BE2C (cell line): ENCODE measurements at regions not wholly inside any gene's neighbourhood (a gene's known extent, or its start where the extent isn't known, plus 50 kb on each side); places are given as distances from the start of the nearest gene placed in this dataset.
"Not testable (repeated sequence)": the region's sequence is repeated elsewhere in the genome, so short reads cannot be mapped to it uniquely, and the experiment has no call there.

Experiments used
- DNase-seq: peaks from one replicate; pipeline ENCODE4 v3.0.0-alpha.2; 2020
- H3K27me3 ChIP-seq: fragments of 250-450 bp; sonication (Bioruptor Pico); 2 replicates; pipeline ENCODE4 v1.5.1; 2020; ENCODE audit warnings: mild to moderate bottlenecking
- H3K36me3 ChIP-seq: fragments of 250-450 bp; sonication (Bioruptor Pico); 2 replicates; pipeline ENCODE4 v1.5.1; 2020; ENCODE audit warnings: mild to moderate bottlenecking
- H3K4me1 ChIP-seq: fragments of 250-450 bp; sonication (Bioruptor Pico); 2 replicates; pipeline ENCODE4 v1.5.1; 2020
- H3K4me3 ChIP-seq: 2 replicates; pipeline ENCODE4 v1.5.1; 2011; ENCODE audit warnings: low read depth, low read length
- H3K9me3 ChIP-seq: fragments of 250-450 bp; sonication (Bioruptor Pico); 2 replicates; pipeline ENCODE4 v1.5.1; 2020
- TF ChIP-seq, protein P1 (sequence below): IDR thresholded peaks from 2 replicates; pipeline ENCODE4 v1.5.1; 2012; ENCODE audit warnings: mild to moderate bottlenecking, low read depth, low read length

DNA sequence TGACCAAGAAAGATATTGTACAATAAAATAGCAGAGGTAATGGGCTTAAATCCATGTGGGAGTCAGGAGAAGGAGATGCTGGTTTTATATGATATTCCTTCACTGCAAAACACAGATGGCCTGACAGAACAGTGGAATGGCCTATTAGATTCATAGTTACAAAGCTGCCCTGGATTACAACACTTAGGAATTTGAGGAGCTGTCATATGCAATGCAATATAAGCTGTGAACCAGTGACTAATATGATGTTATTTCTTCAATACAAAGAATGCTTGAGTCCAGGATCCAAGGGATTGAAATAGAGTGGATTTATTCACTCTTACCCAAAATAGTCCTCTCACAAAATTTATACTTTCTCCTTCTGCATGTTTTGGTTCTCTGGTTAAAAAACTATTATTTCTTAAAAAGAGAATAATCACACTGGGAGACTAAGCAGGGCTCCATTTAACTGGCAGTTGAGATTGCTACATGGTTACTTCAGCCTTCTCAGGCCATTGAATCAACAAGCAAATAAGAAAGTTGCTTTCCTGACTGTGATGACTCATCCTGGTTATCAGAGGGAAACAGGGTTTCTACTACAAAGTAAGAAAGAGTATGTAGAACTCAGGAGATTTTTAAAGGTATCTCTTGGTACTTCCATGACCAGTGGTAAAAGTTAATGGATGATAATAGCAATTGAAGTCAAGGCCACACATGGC, 79.8 kb upstream of the ZPLD1 start:
- H3K36me3 ChIP-seq = no peaks in the 10 kb centered on the region
- H3K4me1 ChIP-seq = peaks cover 11% of the 10 kb centered on the region
- no peak overlapping the region for H3K4me3 ChIP-seq
- TF ChIP-seq, protein P1, sequence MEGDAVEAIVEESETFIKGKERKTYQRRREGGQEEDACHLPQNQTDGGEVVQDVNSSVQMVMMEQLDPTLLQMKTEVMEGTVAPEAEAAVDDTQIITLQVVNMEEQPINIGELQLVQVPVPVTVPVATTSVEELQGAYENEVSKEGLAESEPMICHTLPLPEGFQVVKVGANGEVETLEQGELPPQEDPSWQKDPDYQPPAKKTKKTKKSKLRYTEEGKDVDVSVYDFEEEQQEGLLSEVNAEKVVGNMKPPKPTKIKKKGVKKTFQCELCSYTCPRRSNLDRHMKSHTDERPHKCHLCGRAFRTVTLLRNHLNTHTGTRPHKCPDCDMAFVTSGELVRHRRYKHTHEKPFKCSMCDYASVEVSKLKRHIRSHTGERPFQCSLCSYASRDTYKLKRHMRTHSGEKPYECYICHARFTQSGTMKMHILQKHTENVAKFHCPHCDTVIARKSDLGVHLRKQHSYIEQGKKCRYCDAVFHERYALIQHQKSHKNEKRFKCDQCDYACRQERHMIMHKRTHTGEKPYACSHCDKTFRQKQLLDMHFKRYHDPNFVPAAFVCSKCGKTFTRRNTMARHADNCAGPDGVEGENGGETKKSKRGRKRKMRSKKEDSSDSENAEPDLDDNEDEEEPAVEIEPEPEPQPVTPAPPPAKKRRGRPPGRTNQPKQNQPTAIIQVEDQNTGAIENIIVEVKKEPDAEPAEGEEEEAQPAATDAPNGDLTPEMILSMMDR = no peak
- no peaks in the 10 kb centered on the region for H3K27me3 ChIP-seq
- H3K9me3 ChIP-seq = no peaks in the 10 kb centered on the region
- DNase-seq = no peak

DNA sequence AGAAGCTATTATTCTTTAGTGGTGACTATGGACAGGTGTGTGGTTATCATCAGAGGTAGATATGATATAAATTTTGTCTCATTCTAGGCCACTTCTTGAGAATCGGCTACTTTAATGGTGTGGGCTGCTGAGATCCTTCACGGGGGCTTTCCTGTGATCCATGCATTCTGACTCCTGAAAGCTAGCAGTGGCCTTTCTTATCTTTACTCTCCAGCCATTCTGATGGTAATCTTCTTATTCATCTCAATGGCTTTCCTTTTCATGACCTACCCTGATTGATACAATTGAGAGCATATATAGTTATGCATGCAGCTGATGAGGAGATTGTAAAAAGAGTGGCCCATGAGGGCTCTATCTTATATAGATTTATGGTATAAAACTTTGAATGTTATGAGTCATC, 78.3 kb upstream of the ZPLD1 start:
- Histone ChIP-seq H3K4me3 (no peak overlapping the region), H3K9me3 (no peaks in the 10 kb centered on the region), H3K27me3 (no peaks in the 10 kb centered on the region), H3K36me3 (no peaks in the 10 kb centered on the region), H3K4me1 (peaks cover 8% of the 10 kb centered on the region)
- no peak for DNase-seq
- TF ChIP-seq, protein P1 = no peak

DNA sequence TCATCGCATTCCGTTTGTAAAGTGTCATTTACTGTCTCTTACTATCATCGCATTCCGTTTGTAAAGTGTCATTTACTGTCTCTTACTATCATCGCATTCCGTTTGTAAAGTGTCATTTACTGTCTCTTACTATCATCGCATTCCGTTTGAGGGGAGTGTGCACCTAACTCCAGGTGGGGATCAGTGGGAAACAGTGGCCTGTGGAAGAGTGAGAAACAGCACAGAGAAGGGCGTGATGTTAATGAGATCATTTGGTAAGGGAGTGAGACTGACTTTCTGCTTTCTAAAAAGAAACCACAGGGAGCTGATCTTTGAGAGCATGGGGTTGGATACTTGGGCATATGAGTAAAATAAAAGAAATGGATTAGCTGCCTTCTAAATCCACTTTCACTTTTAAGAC, 77.5 kb upstream of the ZPLD1 start:
- H3K4me1 ChIP-seq, DNase-seq, H3K4me3 ChIP-seq, H3K27me3 ChIP-seq, H3K9me3 ChIP-seq, H3K36me3 ChIP-seq: not testable (repeated sequence)

DNA sequence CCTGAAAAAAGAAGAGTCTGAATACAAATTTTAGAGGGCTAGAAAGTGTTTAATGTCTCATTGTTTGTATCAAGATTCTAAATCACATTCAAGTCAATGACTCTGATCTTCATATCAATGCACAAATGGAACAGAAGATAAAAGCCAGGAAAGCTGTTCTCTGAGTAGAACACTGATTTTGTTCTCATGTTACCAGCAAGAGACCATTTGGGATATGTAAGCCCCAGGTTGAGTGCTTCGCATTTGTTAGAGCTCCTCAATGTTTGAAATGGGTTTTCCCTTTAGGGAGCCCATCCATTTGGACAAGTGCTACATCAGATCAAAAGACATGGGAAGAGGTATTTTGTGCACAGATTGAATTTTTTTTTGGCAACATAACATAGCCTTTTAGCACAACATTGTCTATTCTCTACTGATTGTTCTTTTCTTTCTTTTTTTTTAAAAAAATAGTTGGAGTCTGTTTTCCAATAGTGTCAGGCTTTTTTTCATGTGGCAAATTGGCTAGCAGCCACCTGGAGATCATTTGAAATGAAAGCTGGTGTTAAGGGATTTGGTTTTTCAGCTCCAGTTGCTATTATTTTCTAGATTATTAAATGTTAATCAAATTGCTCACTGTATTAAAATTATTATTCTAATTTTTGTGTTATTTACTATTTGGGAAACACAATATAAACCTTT, 74.5 kb upstream of the ZPLD1 start:
- TF ChIP-seq, protein P1 = no peak
- Histone ChIP-seq H3K27me3 (no peaks in the 10 kb centered on the region), H3K36me3 (no peaks in the 10 kb centered on the region), H3K4me3 (no peak overlapping the region), H3K4me1 (peaks cover 7% of the 10 kb centered on the region), H3K9me3 (no peaks in the 10 kb centered on the region)
- no peak for DNase-seq

DNA sequence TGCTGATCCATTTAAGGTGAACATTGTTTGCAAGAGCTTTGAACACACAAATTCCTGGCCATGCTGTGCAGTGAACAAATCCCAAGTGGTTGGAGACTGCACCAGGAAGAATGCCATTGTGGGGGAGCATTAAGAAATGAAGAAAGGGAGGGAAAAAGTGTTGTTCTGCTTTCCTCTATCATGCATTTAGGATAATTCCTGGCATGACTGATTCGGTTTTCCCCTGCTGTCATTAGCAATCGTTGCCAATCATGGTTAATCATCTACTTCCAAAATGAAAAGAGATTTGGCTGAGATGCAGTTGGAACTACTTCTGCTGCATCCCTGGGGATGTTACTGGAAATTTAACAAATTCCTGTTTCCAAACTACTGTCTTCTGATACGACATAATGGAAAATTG, 73.7 kb upstream of the ZPLD1 start:
- H3K9me3 ChIP-seq = no peaks in the 10 kb centered on the region
- H3K4me1 ChIP-seq = no peaks in the 10 kb centered on the region
- H3K27me3 ChIP-seq = no peaks in the 10 kb centered on the region
- DNase-seq = no peak
- TF ChIP-seq, protein P1 = no peak
- H3K4me3 ChIP-seq = no peak overlapping the region
- no peaks in the 10 kb centered on the region for H3K36me3 ChIP-seq

DNA sequence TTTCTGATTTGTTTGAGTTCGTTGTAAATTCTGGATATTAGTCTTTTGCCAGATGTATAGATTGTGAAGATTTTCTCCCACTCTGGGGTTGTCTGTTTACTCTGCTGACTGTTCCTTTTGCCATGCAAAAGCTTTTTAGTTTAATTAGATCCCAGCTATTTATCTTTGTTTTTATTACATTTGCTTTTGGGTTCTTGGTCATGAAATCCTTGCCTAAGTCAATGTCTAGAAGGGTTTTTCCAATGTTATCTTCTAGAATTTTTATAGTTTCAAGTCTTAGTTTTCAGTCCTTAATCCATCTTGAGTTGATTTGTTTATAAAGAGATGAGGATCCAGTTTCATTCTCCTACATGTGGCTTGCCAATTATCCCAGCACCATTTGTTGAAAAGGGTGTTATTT, 68.7 kb upstream of the ZPLD1 start:
- not testable (repeated sequence) for H3K9me3 ChIP-seq, H3K4me3 ChIP-seq, H3K36me3 ChIP-seq, DNase-seq, H3K4me1 ChIP-seq, H3K27me3 ChIP-seq

DNA sequence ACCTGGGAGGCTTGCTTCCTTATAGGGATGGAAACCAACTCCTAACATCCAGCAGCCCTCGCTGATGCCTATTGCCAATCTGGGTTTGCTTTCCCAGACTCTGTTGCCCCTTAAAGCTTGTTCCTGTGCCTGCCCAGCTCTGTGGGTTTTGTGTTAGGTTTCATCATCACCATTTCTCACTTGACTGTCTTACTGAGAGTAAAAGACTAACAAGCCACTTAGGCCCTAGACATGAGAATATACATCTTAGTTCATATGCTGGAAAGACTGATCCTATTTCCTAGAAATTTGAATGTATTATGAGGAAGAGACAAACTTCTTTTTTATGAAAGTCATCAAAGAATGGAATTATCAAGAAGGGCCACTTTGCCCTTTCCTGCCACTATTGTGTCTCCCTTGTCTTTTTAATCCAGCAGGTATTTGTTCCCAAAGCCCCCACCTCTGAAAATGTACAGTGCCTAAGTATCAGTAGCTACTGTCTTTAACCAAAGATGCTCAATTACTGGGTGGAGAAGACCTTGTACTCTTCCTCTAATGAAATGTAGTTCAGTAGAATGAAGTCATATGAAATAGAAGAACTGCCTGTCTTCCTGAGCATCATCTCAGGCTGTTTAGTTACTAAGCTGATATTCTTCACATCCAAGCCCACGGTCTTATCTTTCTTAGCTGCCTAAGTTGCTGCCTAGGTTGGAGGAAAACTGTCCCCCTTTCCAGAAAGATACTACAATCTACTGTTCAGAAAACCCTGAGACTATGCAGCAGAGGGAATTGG, 59.8 kb upstream of the ZPLD1 start:
- H3K9me3 ChIP-seq = no peaks in the 10 kb centered on the region
- TF ChIP-seq, protein P1 = no peak
- H3K4me1 ChIP-seq = no peaks in the 10 kb centered on the region
- H3K4me3 ChIP-seq = no peak overlapping the region
- DNase-seq = no peak
- H3K27me3 ChIP-seq = no peaks in the 10 kb centered on the region
- no peaks in the 10 kb centered on the region for H3K36me3 ChIP-seq
